Ascending aorta (tissue), 2 donors: ENCODE measurements at regions not wholly inside any gene's neighbourhood (a gene's known extent, or its start where the extent isn't known, plus 50 kb on each side); places are given as distances from the start of the nearest gene placed in this dataset.
A peak's percentile ranks its signal among the peaks of the same experiment; 100 is the strongest.

Experiments
- DNase-seq, 2 donors: peaks; one replicate each; pipeline ENCODE4 v3.0.0-alpha.2; 2019; ENCODE audit warnings: low spot score in 2 of 2
- H3K27ac ChIP-seq, 2 donors: fragments of 200-600 bp; sonication (generic); one replicate each; pipeline ENCODE4 v1.5.1; 2016 to 2017; ENCODE audit warnings: mild to moderate bottlenecking in 1 of 2
- H3K27me3 ChIP-seq: fragments of 200-600 bp; sonication (generic); one replicate; pipeline ENCODE4 v1.5.1; 2017
- H3K36me3 ChIP-seq, 2 donors: fragments of 200-600 bp; sonication (generic); one replicate each; pipeline ENCODE4 v1.5.1; 2016
- H3K4me1 ChIP-seq, 2 donors: fragments of 200-600 bp; sonication (generic); one replicate each; pipeline ENCODE4 v1.5.1; 2016 to 2017; ENCODE audit warnings: mild to moderate bottlenecking in 1 of 2
- H3K4me3 ChIP-seq, 2 donors: fragments of 200-600 bp; sonication (generic); one replicate each; pipeline ENCODE4 v1.5.1; 2016 to 2017; ENCODE audit warnings: mild to moderate bottlenecking in 1 of 2
- H3K9me3 ChIP-seq, 2 donors: fragments of 200-600 bp; sonication (generic); one replicate each; pipeline ENCODE4 v1.5.1; 2016
- CTCF ChIP-seq, 3 experiments: fragments of 200-600 bp in 2 of 3; fragments of 450-650 bp in 1 of 3; sonication (generic) in 2 of 3; IDR thresholded peaks; one replicate each; pipeline ENCODE4 v1.5.1; 2016 to 2019; ENCODE audit warnings: antibody characterized with exemption in 3 of 3, mild to moderate bottlenecking in 1 of 3, moderate library complexity in 1 of 3
- intact Hi-C: fragments of 100-400 bp; cut with DNase I; formaldehyde crosslinking; loops from one replicate; pipeline ENCODE4 v1.15.1; 2023

GRCh38 chr22:49016909-49017481, 810.7 kb downstream of the BRD1 start:
- H3K36me3 ChIP-seq: no peaks in the 10 kb centered on the region
- peaks cover 25 to 38% of the 10 kb centered on the region in 2 donors for H3K4me1 ChIP-seq
- no peaks in the 10 kb centered on the region for H3K27me3 ChIP-seq
- TF ChIP-seq CTCF (IDR thresholded peaks at IDR 0.05): no peak
- intact Hi-C loops: loop anchor here (5.0 kb wide), 1 partner anchor 80 kb away; no protein-coding TSS in a partner anchor
- DNase-seq: peak in 1 of 2 donors; percentile 47
- H3K4me3 ChIP-seq: no peak overlapping the region
- peak overlapping the region; percentile 84 to 86 for H3K27ac ChIP-seq
- no peaks in the 10 kb centered on the region for H3K9me3 ChIP-seq

- intact Hi-C loops: loop anchor here (5.0 kb wide), 1 partner anchor 81 kb away; no protein-coding TSS in a partner anchor
- no peak for TF ChIP-seq CTCF (IDR thresholded peaks at IDR 0.05)
- Histone ChIP-seq H3K4me3 (no peak overlapping the region), H3K4me1 (peaks cover 28 to 44% of the 10 kb centered on the region in 2 donors), H3K27ac (peak overlapping the region; percentile 84 to 86), H3K36me3 (no peaks in the 10 kb centered on the region), H3K27me3 (no peaks in the 10 kb centered on the region), H3K9me3 (no peaks in the 10 kb centered on the region)
- DNase-seq: peak in 1 of 2 donors; percentile 65
Measured at GRCh38 chr22:49015993-49016908, 811.4 kb downstream of the BRD1 start.

- peaks cover 28 to 51% of the 10 kb centered on the region in 2 donors for H3K4me1 ChIP-seq
- no peak for TF ChIP-seq CTCF (IDR thresholded peaks at IDR 0.05)
- no peaks in the 10 kb centered on the region for H3K9me3 ChIP-seq
- no peak for DNase-seq
- intact Hi-C loops: loop anchor here (5.0 kb wide), 1 partner anchor 82 kb away; no protein-coding TSS in a partner anchor
- H3K4me3 ChIP-seq: no peak overlapping the region
- no peaks in the 10 kb centered on the region for H3K27me3 ChIP-seq
- no peaks in the 10 kb centered on the region for H3K36me3 ChIP-seq
- H3K27ac ChIP-seq: peak overlapping the region; percentile 84 to 86
Measured at GRCh38 chr22:49015459-49015858, 812.2 kb downstream of the BRD1 start.

GRCh38 chr22:49014227-49015201, 813.2 kb downstream of the BRD1 start:
- intact Hi-C loops: loop anchor here (5.0 kb wide), 2 partner anchors 83 to 437 kb away; no protein-coding TSS in a partner anchor
- no peak for TF ChIP-seq CTCF (IDR thresholded peaks at IDR 0.05)
- no peak for DNase-seq

GRCh38 chr22:49013707-49014106, 814.0 kb downstream of the BRD1 start:
- H3K4me3 ChIP-seq: no peak overlapping the region
- H3K36me3 ChIP-seq: no peaks in the 10 kb centered on the region
- TF ChIP-seq CTCF (IDR thresholded peaks at IDR 0.05): no peak
- intact Hi-C loops: loop anchor here (5.0 kb wide), 1 partner anchor 436 kb away; no protein-coding TSS in a partner anchor
- H3K27me3 ChIP-seq: no peaks in the 10 kb centered on the region
- no peaks in the 10 kb centered on the region for H3K9me3 ChIP-seq
- peak overlapping the region; percentile 84 to 86 for H3K27ac ChIP-seq
- DNase-seq: peak in 1 of 2 donors; percentile 5
- H3K4me1 ChIP-seq: peaks cover 28 to 62% of the 10 kb centered on the region in 2 donors

More at GRCh38 chr22:49014227-49015201, 813.2 kb downstream of the BRD1 start:
- no peaks in the 10 kb centered on the region for H3K36me3 ChIP-seq
- H3K4me3 ChIP-seq: no peak overlapping the region
- H3K27ac ChIP-seq: peak overlapping the region; percentile 84 to 86
- H3K27me3 ChIP-seq: no peaks in the 10 kb centered on the region
- peaks cover 28 to 55% of the 10 kb centered on the region in 2 donors for H3K4me1 ChIP-seq
- H3K9me3 ChIP-seq: no peaks in the 10 kb centered on the region
